Activated T-cell treated with anti-CD3 and anti-CD28 coated beads for 24 hours (primary cell): ENCODE measurements at regions not wholly inside any gene's neighbourhood (a gene's known extent, or its start where the extent isn't known, plus 50 kb on each side); places are given as distances from the start of the nearest gene placed in this dataset.

Experiments used
- DNase-seq: peaks from one replicate; pipeline ENCODE4 v3.0.0-alpha.2; 2020; ENCODE audit warnings: low read depth

GRCh38 chr13:74784959-74785358 is 650.8 kb upstream of the KLF12 start:
- DNase-seq, result no peak

GRCh38 chr13:74778946-74779345 is 644.7 kb upstream of the KLF12 start:
- DNase-seq, result no peak

GRCh38 chr13:74778087-74778486 is 643.9 kb upstream of the KLF12 start:
- DNase-seq, result no peak

GRCh38 chr13:74774264-74774663 is 640.1 kb upstream of the KLF12 start:
- no peak for DNase-seq

GRCh38 chr13:74773248-74773647 is 639.0 kb upstream of the KLF12 start:
- no peak for DNase-seq

- DNase-seq, result no peak
Measured at GRCh38 chr13:74771964-74772363, 637.8 kb upstream of the KLF12 start.

- DNase-seq, result no peak
Measured at GRCh38 chr13:74770361-74770760, 636.2 kb upstream of the KLF12 start.

GRCh38 chr13:74769333-74769732 is 635.1 kb upstream of the KLF12 start:
- DNase-seq, result no peak

- no peak for DNase-seq
Measured at GRCh38 chr13:74768521-74769085, 634.4 kb upstream of the KLF12 start.

GRCh38 chr13:74767050-74767449 is 632.8 kb upstream of the KLF12 start:
- no peak for DNase-seq

- no peak for DNase-seq
Measured at GRCh38 chr13:74765955-74766354, 631.8 kb upstream of the KLF12 start.

GRCh38 chr13:74761801-74762757 is 627.9 kb upstream of the KLF12 start:
- no peak for DNase-seq

- no peak for DNase-seq
Measured at GRCh38 chr13:74758188-74758587, 624.0 kb upstream of the KLF12 start.

- no peak for DNase-seq
Measured at GRCh38 chr13:74755065-74755464, 620.9 kb upstream of the KLF12 start.

- DNase-seq, result no peak
Measured at GRCh38 chr13:74751739-74752138, 617.5 kb upstream of the KLF12 start.

- DNase-seq, result no peak
Measured at GRCh38 chr13:74747186-74747955, 613.2 kb upstream of the KLF12 start.

GRCh38 chr13:74743992-74744391 is 609.8 kb upstream of the KLF12 start:
- no peak for DNase-seq

- no peak for DNase-seq
Measured at GRCh38 chr13:74741732-74742131, 607.5 kb upstream of the KLF12 start.

- DNase-seq, result no peak
Measured at GRCh38 chr13:74732736-74733385, 598.7 kb upstream of the KLF12 start.

- DNase-seq, result no peak
Measured at GRCh38 chr13:74731731-74732130, 597.5 kb upstream of the KLF12 start.

GRCh38 chr13:74730556-74731331 is 596.5 kb upstream of the KLF12 start:
- no peak for DNase-seq
